ENCODE measurements at regions not wholly inside any gene's neighbourhood (a gene's known extent, or its start where the extent isn't known, plus 50 kb on each side); places are given as distances from the start of the nearest gene placed in this dataset.

- peaks cover 29% of the 10 kb centered on the region for H3K4me1 Mint-ChIP-seq
- H4K20me1 ChIP-seq (ENCODE audit: control insufficient read depth, insufficient read depth, low read length, poor library complexity, severe bottlenecking), result no peaks in the 10 kb centered on the region
- no peak overlapping the region for H2AFZ ChIP-seq (ENCODE audit: insufficient read depth, low read depth, low read length, poor library complexity, severe bottlenecking)
- H3K36me3 ChIP-seq (replicated peaks in 1 of 2; ENCODE audit: control extremely low read depth in 1 of 2, control insufficient read depth in 1 of 2, extremely low read depth in 1 of 2, insufficient read depth in 2 of 2, low read length in 1 of 2), result peaks cover 0 to 16% of the 10 kb centered on the region in 2 experiments
- peaks cover 16 to 17% of the 10 kb centered on the region in 2 donors for H3K4me1 ChIP-seq (ENCODE audit: control insufficient read depth in 2 of 2, insufficient read depth in 2 of 2, low read length in 2 of 2)
- peak overlapping the region; percentile 86 for H3K27ac Mint-ChIP-seq
- H3K9me3 ChIP-seq (ENCODE audit: control extremely low read depth in 1 of 3, control insufficient read depth in 2 of 3, insufficient read depth in 1 of 3, low read length in 2 of 3), result peaks cover 0 to 17% (median 2%) of the 10 kb centered on the region in 3 donors
- whole genome bisulfite sequencing (ENCODE audit: insufficient coverage), result no CpG with 5 or more reads among the region's 13 CpGs
- H3K27me3 Mint-ChIP-seq, result no peaks in the 10 kb centered on the region
- TF ChIP-seq CTCF (IDR thresholded peaks at IDR 0.05), result no peak
- TF ChIP-seq EZH2 (IDR thresholded peaks at IDR 0.05; ENCODE audit: borderline replicate concordance, insufficient read depth, low read depth, low read length, poor library complexity, severe bottlenecking), result no peak
- no peaks in the 10 kb centered on the region for H3K9me3 Mint-ChIP-seq (ENCODE audit: insufficient read depth)
- ChIA-PET POLR2A (interaction anchor here (0.8 kb wide), 1 partner anchor 113 kb away, joined by 3 read pairs; no protein-coding TSS in a partner anchor), CTCF (no interaction called here)
- peak; percentile 85 for ATAC-seq (ENCODE audit: low read depth)
- peak overlapping the region in 1 of 5 experiments; percentile 49 for H3K4me3 ChIP-seq (ENCODE audit: control extremely low read depth in 1 of 5, extremely low read depth in 1 of 5, insufficient read depth in 1 of 5, low read depth in 2 of 5, low read length in 4 of 5)
- intact Hi-C loops (cut with micrococcal nuclease), result loop anchor here (1.0 kb wide), 1 partner anchor 38 kb away; no protein-coding TSS in a partner anchor
- H3K4me3 Mint-ChIP-seq, result peak overlapping the region; percentile 44
- peak overlapping the region; percentile 61 for H3K4me2 ChIP-seq (replicated peaks; ENCODE audit: low read depth, low read length, poor library complexity, severe bottlenecking)
- no peaks in the 10 kb centered on the region for H3K27me3 ChIP-seq (replicated peaks in 1 of 4; ENCODE audit: control extremely low read depth in 1 of 4, control insufficient read depth in 3 of 4, insufficient read depth in 4 of 4, low read length in 3 of 4)
- peaks cover 37% of the 10 kb centered on the region for H3K79me2 ChIP-seq (ENCODE audit: control insufficient read depth, insufficient read depth, low read length)
- peak; percentile 88 for DNase-seq
- H3K27ac ChIP-seq (ENCODE audit: low read length in 2 of 2), result peak overlapping the region; percentile 45 to 67
- H3K9ac ChIP-seq (ENCODE audit: low read length), result peak overlapping the region; percentile 11
Measured at GRCh38 chr12:31859232-31859977, 99.8 kb upstream of the RESF1 start.

GRCh38 chr12:31855427-31855826, 103.8 kb upstream of the RESF1 start:
- intact Hi-C loops (cut with micrococcal nuclease), result no loop called here
- ChIA-PET CTCF (no interaction called here), POLR2A (interaction anchor here (0.7 kb wide), 1 partner anchor 202 kb away, joined by 3 read pairs; no protein-coding TSS in a partner anchor)

More at GRCh38 chr12:31855427-31855826, 103.8 kb upstream of the RESF1 start:
- Histone ChIP-seq H3K79me2 (ENCODE audit: control insufficient read depth, insufficient read depth, low read length) (peaks cover 27% of the 10 kb centered on the region), H2AFZ (ENCODE audit: insufficient read depth, low read depth, low read length, poor library complexity, severe bottlenecking) (no peak overlapping the region), H3K27ac (ENCODE audit: low read length in 2 of 2) (no peak overlapping the region), H3K36me3 (replicated peaks in 1 of 2; ENCODE audit: control extremely low read depth in 1 of 2, control insufficient read depth in 1 of 2, extremely low read depth in 1 of 2, insufficient read depth in 2 of 2, low read length in 1 of 2) (peaks cover 0 to 19% of the 10 kb centered on the region in 2 experiments), H4K20me1 (ENCODE audit: control insufficient read depth, insufficient read depth, low read length, poor library complexity, severe bottlenecking) (no peaks in the 10 kb centered on the region), H3K4me3 (ENCODE audit: control extremely low read depth in 1 of 5, extremely low read depth in 1 of 5, insufficient read depth in 1 of 5, low read depth in 2 of 5, low read length in 4 of 5) (no peak overlapping the region), H3K9ac (ENCODE audit: low read length) (no peak overlapping the region), H3K27me3 (replicated peaks in 1 of 4; ENCODE audit: control extremely low read depth in 1 of 4, control insufficient read depth in 3 of 4, insufficient read depth in 4 of 4, low read length in 3 of 4) (no peaks in the 10 kb centered on the region), H3K9me3 (ENCODE audit: control extremely low read depth in 1 of 3, control insufficient read depth in 2 of 3, insufficient read depth in 1 of 3, low read length in 2 of 3) (peaks cover 2 to 23% (median 17%) of the 10 kb centered on the region in 3 donors), H3K4me2 (replicated peaks; ENCODE audit: low read depth, low read length, poor library complexity, severe bottlenecking) (no peak overlapping the region), H3K4me1 (ENCODE audit: control insufficient read depth in 2 of 2, insufficient read depth in 2 of 2, low read length in 2 of 2) (peaks cover 15 to 16% of the 10 kb centered on the region in 2 donors)
- no peak overlapping the region for H3K4me3 Mint-ChIP-seq
- H3K27me3 Mint-ChIP-seq, result no peaks in the 10 kb centered on the region
- 89% methylated on average over 2 of the region's 5 CpGs for WGBS (ENCODE audit: insufficient coverage)
- H3K27ac Mint-ChIP-seq, result no peak overlapping the region
- DNase-seq (no peak), ATAC-seq (ENCODE audit: low read depth) (no peak)
- H3K9me3 Mint-ChIP-seq (ENCODE audit: insufficient read depth), result peaks cover 5% of the 10 kb centered on the region
- H3K4me1 Mint-ChIP-seq, result peaks cover 24% of the 10 kb centered on the region
- no peak for TF ChIP-seq EZH2 (IDR thresholded peaks at IDR 0.05; ENCODE audit: borderline replicate concordance, insufficient read depth, low read depth, low read length, poor library complexity, severe bottlenecking)

Measured in B cell (primary cell).